KOPT-K1 (cell line): ENCODE measurements at regions not wholly inside any gene's neighbourhood (a gene's known extent, or its start where the extent isn't known, plus 50 kb on each side); places are given as distances from the start of the nearest gene placed in this dataset.

ENCODE experiments used
- H3K27ac ChIP-seq: fragments of 200-600 bp; sonication (generic); 2 replicates; pipeline ENCODE4 v1.5.1; 2016; ENCODE audit warnings: antibody characterized with exemption, mild to moderate bottlenecking, low read depth, low read length; ENCODE audit not compliant: poor library complexity, severe bottlenecking
- H3K36me3 ChIP-seq: fragments of 200-600 bp; sonication (generic); 2 replicates; pipeline ENCODE4 v1.5.1; 2017; ENCODE audit warnings: antibody characterized with exemption, mild to moderate bottlenecking, low read length, moderate library complexity; ENCODE audit not compliant: insufficient read depth
- H3K9me3 ChIP-seq: fragments of 200-600 bp; sonication (generic); 2 replicates; pipeline ENCODE4 v1.5.1; 2017; ENCODE audit warnings: antibody characterized with exemption, low read length, mild to moderate bottlenecking; ENCODE audit not compliant: insufficient read depth, poor library complexity, severe bottlenecking

- H3K27ac ChIP-seq, result no peak overlapping the region
- no peaks in the 10 kb centered on the region for H3K36me3 ChIP-seq
- no peaks in the 10 kb centered on the region for H3K9me3 ChIP-seq
Measured at GRCh38 chr15:62958528-62959363, 83.8 kb upstream of the TPM1 start.

DNA sequence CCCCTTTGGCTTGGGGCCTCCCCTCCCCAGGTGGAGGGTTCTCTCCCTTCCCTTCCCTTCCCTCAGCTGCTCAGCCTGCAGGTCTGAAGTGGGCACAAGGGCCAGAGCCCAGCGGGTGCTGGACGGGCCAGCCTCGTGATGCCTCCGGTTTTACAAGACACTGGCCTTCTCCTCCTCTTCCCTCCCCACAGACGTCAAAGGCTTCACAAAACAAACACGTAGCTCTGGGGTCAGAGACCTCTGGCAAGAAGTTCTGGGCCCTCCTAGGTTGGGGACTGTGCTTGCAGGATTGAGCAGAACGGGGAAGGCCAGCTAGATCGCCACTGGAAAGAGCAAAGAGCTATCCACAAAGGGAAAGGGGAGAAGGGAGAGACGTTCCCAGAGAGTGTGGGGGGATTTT lies 81.4 kb upstream of the TPM1 start:
- Histone ChIP-seq H3K36me3 (no peaks in the 10 kb centered on the region), H3K27ac (no peak overlapping the region), H3K9me3 (no peaks in the 10 kb centered on the region)

DNA sequence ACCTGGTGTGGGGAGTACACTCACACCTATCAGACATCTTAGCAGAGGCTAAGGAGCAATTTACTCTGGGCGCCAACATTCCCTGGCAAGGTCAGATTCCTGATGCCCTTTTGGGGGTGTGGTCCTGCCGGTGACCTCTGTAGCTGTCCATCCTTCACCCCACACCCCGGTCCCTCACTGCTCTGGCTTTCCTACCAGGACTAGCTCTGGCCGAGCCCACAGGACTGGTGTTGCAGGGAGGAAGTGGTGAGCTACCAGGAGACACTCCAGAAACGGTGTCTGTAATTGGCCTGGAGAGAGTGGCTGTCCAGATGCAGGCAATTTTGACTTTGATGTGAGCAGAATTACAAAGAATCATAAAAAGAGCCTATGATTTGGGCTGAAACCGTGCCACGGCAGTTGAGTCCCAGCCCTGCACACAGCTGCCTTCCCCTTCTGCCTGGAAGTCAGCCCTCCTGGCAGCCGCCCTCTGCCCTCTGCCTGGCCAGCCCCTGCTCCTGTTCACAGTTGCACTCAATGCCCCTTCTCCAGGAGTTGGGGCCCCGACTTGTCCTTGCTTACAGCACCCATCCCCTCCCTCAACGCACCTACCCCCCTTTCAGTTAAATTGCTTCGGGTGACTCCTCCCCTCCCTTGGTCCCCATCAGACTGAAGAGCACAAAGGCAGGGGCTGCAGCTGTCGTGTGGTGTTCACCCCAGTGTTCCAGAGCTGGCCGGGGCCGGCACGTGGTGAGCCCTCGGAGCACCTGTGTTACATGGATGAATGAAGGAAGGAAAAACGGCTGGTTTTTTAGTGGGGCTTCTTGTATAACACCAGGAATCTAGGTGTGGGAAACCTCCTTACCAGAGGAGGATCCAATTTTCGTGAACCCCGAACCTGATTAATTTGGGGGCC lies 80.2 kb upstream of the TPM1 start:
- Histone ChIP-seq H3K9me3 (no peaks in the 10 kb centered on the region), H3K36me3 (no peaks in the 10 kb centered on the region), H3K27ac (no peak overlapping the region)

GRCh38 chr15:62964251-62964650 lies 78.3 kb upstream of the TPM1 start:
- no peaks in the 10 kb centered on the region for H3K36me3 ChIP-seq
- no peaks in the 10 kb centered on the region for H3K9me3 ChIP-seq
- H3K27ac ChIP-seq, result no peak overlapping the region

GRCh38 chr15:62966294-62967078 lies 76.1 kb upstream of the TPM1 start:
- H3K9me3 ChIP-seq, result no peaks in the 10 kb centered on the region
- no peak overlapping the region for H3K27ac ChIP-seq
- H3K36me3 ChIP-seq, result no peaks in the 10 kb centered on the region

DNA sequence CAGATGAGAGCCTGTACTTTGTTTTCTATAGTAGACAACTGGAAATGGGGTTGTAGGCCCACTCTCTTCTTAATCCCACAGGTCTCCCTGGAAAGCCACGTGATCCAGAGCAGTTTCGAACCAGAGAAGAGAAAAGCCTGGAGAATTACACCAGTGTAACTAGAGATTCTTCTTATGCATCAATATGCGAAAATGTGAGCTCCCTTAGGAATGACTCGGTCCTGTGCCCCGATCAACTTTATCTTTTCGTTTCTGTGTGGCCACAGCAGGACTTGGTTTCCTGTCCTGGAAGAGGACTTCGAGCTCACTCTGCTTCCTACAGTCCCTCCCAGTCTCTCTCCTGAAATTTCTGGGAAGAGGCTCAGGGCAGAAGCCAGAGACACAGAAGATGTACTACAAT lies 73.8 kb upstream of the TPM1 start:
- Histone ChIP-seq H3K9me3 (no peaks in the 10 kb centered on the region), H3K36me3 (no peaks in the 10 kb centered on the region), H3K27ac (no peak overlapping the region)

DNA sequence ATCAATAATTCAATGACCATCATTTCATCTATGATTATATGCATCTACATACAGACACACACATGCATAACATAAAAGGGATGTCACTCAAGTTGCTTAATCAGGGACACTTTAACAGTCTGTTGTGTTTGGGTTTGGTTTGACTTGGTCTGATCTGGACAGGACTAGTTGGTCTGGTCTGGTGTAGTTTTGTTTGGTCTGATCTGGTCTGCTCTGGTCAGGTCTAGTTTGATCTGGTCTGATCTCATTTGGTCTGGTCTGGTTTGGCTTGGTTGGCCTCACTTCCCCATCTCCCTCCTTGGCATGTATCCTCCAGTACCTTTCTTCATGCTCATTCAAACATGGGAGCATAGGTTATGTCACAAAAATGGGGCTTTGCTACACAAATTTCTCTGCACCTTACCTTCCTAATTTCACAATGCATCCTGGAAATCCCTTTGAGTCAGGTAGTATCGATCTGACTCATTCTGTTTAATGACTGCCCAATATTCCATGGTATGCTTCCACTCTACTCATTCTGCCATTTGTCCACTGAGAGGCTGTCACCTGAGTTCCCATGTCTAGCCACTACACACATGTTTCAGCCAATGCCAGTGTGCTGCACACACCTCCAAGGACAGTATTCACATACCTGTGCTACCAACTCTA lies 73.0 kb upstream of the TPM1 start:
- H3K27ac ChIP-seq, result no peak overlapping the region
- H3K36me3 ChIP-seq, result no peaks in the 10 kb centered on the region

DNA sequence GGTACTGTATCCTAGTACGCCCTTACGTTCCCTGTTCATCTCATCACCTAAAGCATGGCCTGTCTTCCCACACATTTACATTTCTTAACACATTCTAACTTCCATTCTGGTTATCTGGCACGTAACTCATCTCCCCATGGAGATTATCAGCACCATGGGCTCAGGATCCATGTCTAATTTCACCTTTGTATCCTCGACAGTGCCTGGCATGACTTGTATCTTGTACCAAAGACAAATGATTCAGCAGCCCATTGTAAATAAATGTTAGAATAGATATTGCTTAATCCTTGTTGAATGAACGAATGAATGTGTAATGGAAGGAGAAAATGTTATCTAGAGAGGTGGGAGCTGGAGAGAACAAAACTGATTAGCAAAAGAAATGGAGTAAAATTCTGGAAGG lies 69.7 kb upstream of the TPM1 start:
- Histone ChIP-seq H3K36me3 (no peaks in the 10 kb centered on the region), H3K9me3 (no peaks in the 10 kb centered on the region), H3K27ac (no peak overlapping the region)

More for the DNA sequence above, 73.0 kb upstream of the TPM1 start:
- H3K9me3 ChIP-seq, result no peaks in the 10 kb centered on the region

DNA sequence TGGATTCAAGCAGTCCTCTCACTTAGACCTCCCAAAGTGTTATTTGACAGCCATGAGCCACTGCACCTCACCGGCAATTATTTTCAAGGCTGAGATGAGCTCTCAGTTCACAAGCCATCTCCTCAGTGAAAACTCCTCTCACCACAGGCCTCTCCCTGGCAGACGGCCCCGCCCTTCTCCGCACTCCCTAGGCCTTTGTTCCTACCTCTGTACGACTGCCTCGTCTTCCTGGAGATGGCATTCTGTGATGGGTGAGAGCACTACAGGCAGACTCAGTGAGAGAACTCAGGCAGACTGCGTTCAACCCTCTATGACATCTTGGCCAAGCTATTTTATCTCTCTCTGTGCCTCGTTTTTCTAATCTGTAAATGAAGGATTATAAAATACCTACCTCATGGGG lies 67.0 kb upstream of the TPM1 start:
- no peaks in the 10 kb centered on the region for H3K9me3 ChIP-seq
- no peak overlapping the region for H3K27ac ChIP-seq
- H3K36me3 ChIP-seq, result no peaks in the 10 kb centered on the region

GRCh38 chr15:62976301-62976881 lies 66.2 kb upstream of the TPM1 start:
- no peaks in the 10 kb centered on the region for H3K9me3 ChIP-seq
- H3K27ac ChIP-seq, result no peak overlapping the region

GRCh38 chr15:62977952-62978811 lies 64.4 kb upstream of the TPM1 start:
- Histone ChIP-seq H3K9me3 (no peaks in the 10 kb centered on the region), H3K36me3 (no peaks in the 10 kb centered on the region), H3K27ac (no peak overlapping the region)

More at GRCh38 chr15:62976301-62976881, 66.2 kb upstream of the TPM1 start:
- H3K36me3 ChIP-seq, result no peaks in the 10 kb centered on the region

- H3K9me3 ChIP-seq, result no peaks in the 10 kb centered on the region
- H3K27ac ChIP-seq, result no peak overlapping the region
- H3K36me3 ChIP-seq, result no peaks in the 10 kb centered on the region
Measured at GRCh38 chr15:62979252-62979651, 63.3 kb upstream of the TPM1 start.

GRCh38 chr15:62981071-62981470 lies 61.5 kb upstream of the TPM1 start:
- H3K36me3 ChIP-seq, result no peaks in the 10 kb centered on the region
- no peaks in the 10 kb centered on the region for H3K9me3 ChIP-seq
- H3K27ac ChIP-seq, result no peak overlapping the region
